ENCODE measurements at regions not wholly inside any gene's neighbourhood (a gene's known extent, or its start where the extent isn't known, plus 50 kb on each side); places are given as distances from the start of the nearest gene placed in this dataset.

GRCh38 chr1:200260597-200261335 is 149.1 kb downstream of the ZNF281 start:
- TF ChIP-seq POLR2AphosphoS5 (IDR thresholded peaks at IDR 0.05) (no peak), CTCF (IDR thresholded peaks at IDR 0.05) (no peak), EP300 (IDR thresholded peaks at IDR 0.05) (no peak), POLR2A (IDR thresholded peaks at IDR 0.05) (no peak)

All from suprapubic skin (tissue), 4 donors.